Nephron (organoid): ENCODE measurements at regions not wholly inside any gene's neighbourhood (a gene's known extent, or its start where the extent isn't known, plus 50 kb on each side); places are given as distances from the start of the nearest gene placed in this dataset.
"Not testable (repeated sequence)": the region's sequence is repeated elsewhere in the genome, so short reads cannot be mapped to it uniquely, and the experiment has no call there.

Experiments
- H3K27ac Mint-ChIP-seq, 3 experiments: 2 replicates each; pipeline ENCODE4 v1.8.0; 2020; ENCODE audit warnings: mixed read lengths in 3 of 3, mild to moderate bottlenecking in 2 of 3, moderate library complexity in 1 of 3
- H3K27me3 Mint-ChIP-seq: 2 replicates; pipeline ENCODE4 v1.8.0; 2021; ENCODE audit warnings: low read depth, mild to moderate bottlenecking, moderate library complexity, mixed read lengths
- H3K36me3 Mint-ChIP-seq: 2 replicates; pipeline ENCODE4 v1.8.0; 2020; ENCODE audit warnings: low read depth, mixed read lengths
- H3K4me1 Mint-ChIP-seq: 2 replicates; pipeline ENCODE4 v1.8.0; 2020; ENCODE audit warnings: mixed read lengths
- H3K4me3 Mint-ChIP-seq, 3 experiments: 2 replicates each; pipeline ENCODE4 v1.8.0; 2020; ENCODE audit warnings: mild to moderate bottlenecking in 3 of 3, mixed read lengths in 3 of 3, moderate library complexity in 2 of 3
- H3K9me3 Mint-ChIP-seq: 2 replicates; pipeline ENCODE4 v1.8.0; 2020; ENCODE audit warnings: mixed read lengths
- TF ChIP-seq, protein P1 (sequence below), 3 experiments: fragments of 200-600 bp; sonication (generic); IDR thresholded peaks; one replicate each; pipeline ENCODE4 v1.5.0; 2021; ENCODE audit warnings: antibody characterized with exemption in 3 of 3; ENCODE audit not compliant: unreplicated experiment in 3 of 3

GRCh38 chr7:29639386-29639785, 75.8 kb downstream of the PRR15 start:
- peaks cover 4% of the 10 kb centered on the region for H3K36me3 Mint-ChIP-seq
- no peak overlapping the region for H3K4me3 Mint-ChIP-seq
- H3K9me3 Mint-ChIP-seq: no peaks in the 10 kb centered on the region
- peaks cover 10% of the 10 kb centered on the region for H3K4me1 Mint-ChIP-seq
- peak overlapping the region in 1 of 3 experiments; percentile 25 for H3K27ac Mint-ChIP-seq
- TF ChIP-seq, protein P1, sequence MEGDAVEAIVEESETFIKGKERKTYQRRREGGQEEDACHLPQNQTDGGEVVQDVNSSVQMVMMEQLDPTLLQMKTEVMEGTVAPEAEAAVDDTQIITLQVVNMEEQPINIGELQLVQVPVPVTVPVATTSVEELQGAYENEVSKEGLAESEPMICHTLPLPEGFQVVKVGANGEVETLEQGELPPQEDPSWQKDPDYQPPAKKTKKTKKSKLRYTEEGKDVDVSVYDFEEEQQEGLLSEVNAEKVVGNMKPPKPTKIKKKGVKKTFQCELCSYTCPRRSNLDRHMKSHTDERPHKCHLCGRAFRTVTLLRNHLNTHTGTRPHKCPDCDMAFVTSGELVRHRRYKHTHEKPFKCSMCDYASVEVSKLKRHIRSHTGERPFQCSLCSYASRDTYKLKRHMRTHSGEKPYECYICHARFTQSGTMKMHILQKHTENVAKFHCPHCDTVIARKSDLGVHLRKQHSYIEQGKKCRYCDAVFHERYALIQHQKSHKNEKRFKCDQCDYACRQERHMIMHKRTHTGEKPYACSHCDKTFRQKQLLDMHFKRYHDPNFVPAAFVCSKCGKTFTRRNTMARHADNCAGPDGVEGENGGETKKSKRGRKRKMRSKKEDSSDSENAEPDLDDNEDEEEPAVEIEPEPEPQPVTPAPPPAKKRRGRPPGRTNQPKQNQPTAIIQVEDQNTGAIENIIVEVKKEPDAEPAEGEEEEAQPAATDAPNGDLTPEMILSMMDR (IDR thresholded peaks at IDR 0.05; ENCODE audit: unreplicated experiment in 3 of 3): no peak
- H3K27me3 Mint-ChIP-seq: peaks cover 4% of the 10 kb centered on the region

DNA sequence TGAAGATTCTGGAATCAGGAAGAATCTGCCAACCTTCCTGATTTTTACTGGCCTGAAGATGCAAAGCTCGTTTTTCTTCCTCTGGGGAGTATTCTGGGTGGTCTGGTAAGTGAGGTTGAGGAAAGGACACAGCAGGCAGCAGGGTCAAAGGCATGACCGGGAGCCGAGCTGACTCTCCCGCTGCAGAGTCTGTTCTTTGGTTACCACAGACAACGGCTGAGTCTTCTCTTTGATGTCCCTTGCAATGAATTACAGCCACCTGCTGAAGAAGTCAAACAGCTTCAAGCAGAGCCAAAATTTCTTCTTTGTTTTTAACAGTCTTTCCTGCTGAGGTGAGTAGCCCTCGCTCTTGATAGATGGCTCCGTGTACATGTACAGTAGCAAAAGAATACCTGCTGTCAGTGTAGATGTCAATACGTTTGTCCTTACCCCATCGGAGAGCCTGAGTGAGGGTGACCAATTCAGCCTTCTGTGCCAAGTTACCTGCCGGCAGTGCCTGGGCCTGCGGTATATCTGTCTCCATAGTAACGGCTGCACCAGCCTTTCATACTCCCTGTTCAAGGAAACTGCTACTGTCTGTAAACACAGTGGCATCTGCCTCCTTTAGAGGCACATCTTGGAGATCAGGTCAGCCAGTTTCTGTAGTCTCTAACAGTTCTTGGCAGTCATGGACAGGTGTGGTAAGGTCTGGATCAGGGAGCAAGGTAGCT, 76.4 kb downstream of the PRR15 start:
- H3K4me3 Mint-ChIP-seq: no peak overlapping the region
- H3K36me3 Mint-ChIP-seq: peaks cover 4% of the 10 kb centered on the region
- peaks cover 10% of the 10 kb centered on the region for H3K4me1 Mint-ChIP-seq
- H3K27me3 Mint-ChIP-seq: peaks cover 4% of the 10 kb centered on the region
- H3K9me3 Mint-ChIP-seq: no peaks in the 10 kb centered on the region
- TF ChIP-seq, protein P1 (IDR thresholded peaks at IDR 0.05; ENCODE audit: unreplicated experiment in 3 of 3): no peak
- H3K27ac Mint-ChIP-seq: peak overlapping the region in 2 of 3 experiments; percentile 25 to 38

DNA sequence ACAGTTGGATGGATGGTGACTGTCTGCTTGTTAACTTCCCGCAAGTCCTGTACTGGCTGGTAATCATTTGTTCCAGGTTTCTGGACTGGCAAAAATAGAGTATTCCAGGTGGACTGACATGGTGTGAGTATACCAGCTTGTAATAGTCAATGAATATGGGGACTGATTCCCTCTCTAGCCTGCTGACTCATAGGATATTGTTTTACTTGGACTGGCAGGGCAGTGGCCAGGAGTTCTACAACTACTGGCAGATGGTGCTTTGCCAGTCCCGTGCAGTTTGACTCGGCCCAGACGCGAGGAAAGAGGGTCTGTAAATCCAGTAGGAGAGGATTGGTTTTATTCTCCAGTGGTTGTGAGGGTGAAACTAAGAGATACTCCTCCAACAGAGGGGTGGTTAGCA, 78.0 kb downstream of the PRR15 start:
- Mint-ChIP-seq H3K9me3 (no peaks in the 10 kb centered on the region), H3K36me3 (peaks cover 4% of the 10 kb centered on the region), H3K27me3 (peaks cover 4% of the 10 kb centered on the region), H3K4me1 (peaks cover 10% of the 10 kb centered on the region), H3K4me3 (no peak overlapping the region), H3K27ac (no peak overlapping the region)
- TF ChIP-seq, protein P1 (IDR thresholded peaks at IDR 0.05; ENCODE audit: unreplicated experiment in 3 of 3): no peak

GRCh38 chr7:29642494-29643155, 79.0 kb downstream of the PRR15 start:
- H3K36me3 Mint-ChIP-seq: peaks cover 4% of the 10 kb centered on the region
- H3K4me3 Mint-ChIP-seq: no peak overlapping the region

GRCh38 chr7:29646116-29646515, 82.5 kb downstream of the PRR15 start:
- not testable (repeated sequence) for H3K4me1 Mint-ChIP-seq, H3K36me3 Mint-ChIP-seq, H3K27me3 Mint-ChIP-seq, H3K27ac Mint-ChIP-seq, H3K4me3 Mint-ChIP-seq, H3K9me3 Mint-ChIP-seq

More at GRCh38 chr7:29642494-29643155, 79.0 kb downstream of the PRR15 start:
- Mint-ChIP-seq H3K9me3 (no peaks in the 10 kb centered on the region), H3K27me3 (peaks cover 4% of the 10 kb centered on the region), H3K4me1 (peaks cover 10% of the 10 kb centered on the region), H3K27ac (no peak overlapping the region)
- TF ChIP-seq, protein P1 (IDR thresholded peaks at IDR 0.05; ENCODE audit: unreplicated experiment in 3 of 3): no peak

DNA sequence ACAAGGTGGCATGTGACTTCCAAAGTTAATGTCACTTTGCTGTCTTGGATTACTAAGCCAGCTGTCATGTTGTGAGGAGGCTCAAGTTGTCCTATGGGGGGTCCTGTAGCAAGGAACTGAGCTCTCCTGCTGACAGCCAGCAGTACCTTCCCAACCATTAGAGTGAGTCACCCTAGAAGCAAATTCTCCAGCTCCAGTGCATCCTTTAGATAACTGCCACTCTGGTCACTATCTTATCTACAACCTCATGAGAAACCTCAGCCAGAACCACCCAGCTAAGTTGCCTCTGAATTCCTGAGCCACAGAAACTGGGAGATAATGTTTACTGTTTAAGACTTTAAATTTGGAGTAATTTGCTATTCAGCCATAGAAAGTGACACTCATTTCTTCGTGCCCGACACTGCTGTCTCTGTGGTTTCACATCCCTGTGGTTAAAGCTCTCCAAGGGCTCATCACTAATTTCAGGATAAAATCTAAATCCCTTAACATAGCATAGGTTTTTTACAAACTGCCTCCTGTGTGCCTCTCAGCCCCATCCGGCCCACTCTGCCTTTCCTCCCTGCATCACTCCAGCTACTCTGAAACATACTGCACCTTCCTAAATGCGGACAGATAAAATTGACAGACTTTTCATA, 83.5 kb downstream of the PRR15 start:
- Mint-ChIP-seq H3K27me3 (no peaks in the 10 kb centered on the region), H3K36me3 (no peaks in the 10 kb centered on the region), H3K4me3 (no peak overlapping the region), H3K27ac (no peak overlapping the region), H3K4me1 (no peaks in the 10 kb centered on the region), H3K9me3 (no peaks in the 10 kb centered on the region)
- TF ChIP-seq, protein P1 (IDR thresholded peaks at IDR 0.05; ENCODE audit: unreplicated experiment in 3 of 3): no peak

DNA sequence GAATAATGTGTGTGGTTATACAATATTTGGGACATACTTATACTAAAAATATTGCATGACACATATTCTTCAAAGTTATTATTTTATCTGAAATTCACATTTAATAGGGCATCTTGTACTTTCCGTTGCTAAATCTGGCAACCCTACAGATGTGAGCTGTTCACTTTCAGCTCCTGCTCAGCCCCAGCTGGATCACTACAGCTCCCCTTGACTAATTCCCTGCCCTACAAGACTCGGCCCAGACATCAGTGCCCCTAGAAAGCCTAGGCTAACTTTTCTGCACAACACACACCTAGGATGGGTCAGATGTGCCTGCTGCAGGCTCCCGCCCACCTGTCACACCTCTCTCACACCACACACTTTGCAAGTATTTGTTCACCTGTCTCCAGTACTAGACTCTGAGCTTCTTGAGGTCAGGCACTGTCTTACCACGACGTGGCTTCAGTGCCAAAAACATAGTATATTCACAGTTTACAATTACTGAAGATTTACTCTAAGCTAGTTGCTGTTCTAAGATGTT, 84.1 kb downstream of the PRR15 start:
- H3K4me3 Mint-ChIP-seq, H3K27me3 Mint-ChIP-seq, H3K27ac Mint-ChIP-seq, H3K4me1 Mint-ChIP-seq, H3K9me3 Mint-ChIP-seq, H3K36me3 Mint-ChIP-seq: not testable (repeated sequence)
